ACC112 (cell line): ENCODE measurements at regions not wholly inside any gene's neighbourhood (a gene's known extent, or its start where the extent isn't known, plus 50 kb on each side); places are given as distances from the start of the nearest gene placed in this dataset.

Experiments
- H2AFZ ChIP-seq: fragments of 200-600 bp; sonication (generic); one replicate; pipeline ENCODE4 v1.6.0; 2017; ENCODE audit warnings: antibody characterized with exemption, low read length; ENCODE audit not compliant: unreplicated experiment
- H3K27ac ChIP-seq: fragments of 200-600 bp; sonication (generic); 2 replicates; pipeline ENCODE4 v1.5.1; 2014; ENCODE audit warnings: low read depth, mild to moderate bottlenecking, antibody characterized with exemption, low read length, moderate library complexity
- H3K27me3 ChIP-seq: fragments of 200-600 bp; sonication (generic); 2 replicates; pipeline ENCODE4 v1.6.1; 2014; ENCODE audit warnings: mild to moderate bottlenecking, antibody characterized with exemption, low read length, moderate library complexity, mixed read lengths; ENCODE audit not compliant: insufficient read depth
- H3K36me3 ChIP-seq: fragments of 200-600 bp; sonication (generic); 2 replicates; pipeline ENCODE4 v1.6.1; 2016; ENCODE audit warnings: mild to moderate bottlenecking, antibody characterized with exemption, low read length, moderate library complexity, mixed read lengths; ENCODE audit not compliant: insufficient read depth
- H3K4me1 ChIP-seq: fragments of 200-600 bp; sonication (generic); one replicate; pipeline ENCODE4 v1.6.1; 2016; ENCODE audit warnings: low read length, mixed read lengths; ENCODE audit not compliant: insufficient read depth, unreplicated experiment, control insufficient read depth
- H3K4me3 ChIP-seq: fragments of 200-600 bp; sonication (generic); 2 replicates; pipeline ENCODE4 v1.5.1; 2014; ENCODE audit warnings: mild to moderate bottlenecking, low read depth, low read length
- H3K79me2 ChIP-seq: fragments of 200-600 bp; sonication (generic); one replicate; pipeline ENCODE4 v1.6.0; 2016; ENCODE audit warnings: low read length; ENCODE audit not compliant: control insufficient read depth, unreplicated experiment, insufficient read depth

DNA sequence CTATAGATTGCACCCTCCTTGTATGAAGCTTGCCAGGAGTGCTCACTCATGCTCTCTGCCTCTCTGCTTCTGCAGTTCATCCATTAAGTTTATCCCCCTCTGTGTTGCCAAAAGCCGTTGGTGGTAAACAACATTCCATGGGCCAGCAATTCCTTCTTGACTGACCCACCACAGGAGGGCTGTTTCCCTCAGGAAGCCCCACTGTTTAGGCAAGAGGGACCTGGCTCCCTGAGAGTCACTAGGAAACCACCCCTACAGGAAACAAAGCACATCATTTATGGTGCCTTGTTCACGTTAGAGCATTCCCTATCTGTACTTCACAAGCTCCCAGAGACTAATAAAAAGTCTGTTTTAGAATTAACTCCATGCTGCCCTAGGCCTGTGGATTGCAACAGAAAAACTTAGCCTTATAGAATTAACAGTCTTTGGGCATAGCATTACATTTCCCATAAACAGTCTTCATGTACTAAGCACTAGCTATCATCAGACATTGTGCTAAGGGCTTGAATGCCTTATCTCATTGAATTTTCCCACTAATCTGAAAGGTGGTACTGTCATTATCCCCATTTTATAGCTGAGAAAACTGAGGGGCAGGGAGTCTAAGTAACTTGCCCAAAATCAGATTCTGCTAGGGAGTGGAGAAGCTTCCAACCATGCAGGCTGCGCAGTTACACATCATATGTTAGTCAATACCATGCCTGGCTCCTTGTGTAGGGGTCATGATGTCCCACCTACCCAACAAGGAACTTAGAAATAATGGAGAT lies 149.9 kb downstream of the SHQ1 start:
- H3K27ac ChIP-seq = no peak overlapping the region

GRCh38 chr3:72697717-72698116 lies 150.5 kb downstream of the SHQ1 start:
- Histone ChIP-seq H3K27me3 (peaks cover 26% of the 10 kb centered on the region), H3K4me3 (no peak overlapping the region), H3K79me2 (no peaks in the 10 kb centered on the region), H3K27ac (no peak overlapping the region), H2AFZ (no peak overlapping the region), H3K4me1 (peaks cover 4% of the 10 kb centered on the region), H3K36me3 (no peaks in the 10 kb centered on the region)

More for the DNA sequence above, 149.9 kb downstream of the SHQ1 start:
- no peak overlapping the region for H2AFZ ChIP-seq
- H3K4me3 ChIP-seq = no peak overlapping the region
- peaks cover 26% of the 10 kb centered on the region for H3K27me3 ChIP-seq
- peaks cover 4% of the 10 kb centered on the region for H3K4me1 ChIP-seq
- no peaks in the 10 kb centered on the region for H3K79me2 ChIP-seq
- H3K36me3 ChIP-seq = no peaks in the 10 kb centered on the region

GRCh38 chr3:72696815-72697214 lies 151.4 kb downstream of the SHQ1 start:
- Histone ChIP-seq H3K4me3 (no peak overlapping the region), H3K27ac (no peak overlapping the region), H2AFZ (no peak overlapping the region), H3K79me2 (no peaks in the 10 kb centered on the region), H3K4me1 (peaks cover 4% of the 10 kb centered on the region), H3K36me3 (no peaks in the 10 kb centered on the region), H3K27me3 (peaks cover 26% of the 10 kb centered on the region)

DNA sequence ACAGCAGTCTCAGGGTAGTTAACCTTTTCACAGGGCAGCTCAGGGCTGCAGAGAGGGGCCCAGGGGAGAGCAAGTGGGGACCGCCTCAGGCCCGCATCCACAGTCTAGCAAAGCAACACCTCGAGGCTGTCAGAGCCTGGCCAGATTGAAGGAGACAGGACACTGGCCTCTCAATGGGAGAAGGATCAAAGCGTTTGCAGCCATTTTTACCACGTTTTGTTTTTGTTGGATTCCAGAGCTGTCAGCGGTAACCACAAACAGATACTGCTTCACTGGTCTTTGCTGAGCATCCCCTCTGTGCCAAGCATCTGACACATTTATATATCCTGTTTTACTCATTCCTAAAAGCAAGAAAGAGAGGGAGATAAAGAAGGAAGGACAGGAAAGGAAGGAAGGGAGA lies 153.8 kb downstream of the SHQ1 start:
- H3K4me3 ChIP-seq = no peak overlapping the region
- peaks cover 25% of the 10 kb centered on the region for H3K27me3 ChIP-seq
- no peak overlapping the region for H3K27ac ChIP-seq
- no peak overlapping the region for H2AFZ ChIP-seq
- H3K79me2 ChIP-seq = no peaks in the 10 kb centered on the region
- H3K36me3 ChIP-seq = no peaks in the 10 kb centered on the region
- peaks cover 4% of the 10 kb centered on the region for H3K4me1 ChIP-seq

- peaks cover 12% of the 10 kb centered on the region for H3K27me3 ChIP-seq
- no peak overlapping the region for H2AFZ ChIP-seq
- H3K4me1 ChIP-seq = peaks cover 4% of the 10 kb centered on the region
- H3K27ac ChIP-seq = no peak overlapping the region
- H3K79me2 ChIP-seq = no peaks in the 10 kb centered on the region
- H3K36me3 ChIP-seq = no peaks in the 10 kb centered on the region
- no peak overlapping the region for H3K4me3 ChIP-seq
Measured at GRCh38 chr3:72692990-72693389, 155.3 kb downstream of the SHQ1 start.

DNA sequence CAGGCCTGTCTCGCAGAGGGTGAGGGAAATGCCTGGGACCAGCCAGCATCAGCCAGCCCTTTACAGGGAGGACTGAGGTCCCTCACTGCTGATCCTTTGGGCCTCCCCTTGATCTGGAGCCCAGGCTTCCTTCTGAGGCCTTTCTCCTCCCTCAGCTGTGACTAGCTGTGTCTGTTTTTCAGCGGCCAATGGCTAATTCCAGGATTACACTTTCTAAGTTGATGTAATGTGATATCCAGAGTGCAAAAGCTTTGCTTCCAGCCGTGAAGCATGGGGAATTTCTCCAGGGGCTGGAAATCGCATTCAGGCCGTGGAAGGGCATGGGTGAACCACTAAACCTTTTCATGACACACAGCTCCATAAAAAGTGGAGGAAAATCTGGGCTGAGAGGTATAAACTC lies 157.6 kb downstream of the SHQ1 start:
- no peaks in the 10 kb centered on the region for H3K27me3 ChIP-seq
- H2AFZ ChIP-seq = no peak overlapping the region
- no peaks in the 10 kb centered on the region for H3K79me2 ChIP-seq
- no peak overlapping the region for H3K4me3 ChIP-seq
- H3K4me1 ChIP-seq = peaks cover 4% of the 10 kb centered on the region
- H3K36me3 ChIP-seq = no peaks in the 10 kb centered on the region
- no peak overlapping the region for H3K27ac ChIP-seq

DNA sequence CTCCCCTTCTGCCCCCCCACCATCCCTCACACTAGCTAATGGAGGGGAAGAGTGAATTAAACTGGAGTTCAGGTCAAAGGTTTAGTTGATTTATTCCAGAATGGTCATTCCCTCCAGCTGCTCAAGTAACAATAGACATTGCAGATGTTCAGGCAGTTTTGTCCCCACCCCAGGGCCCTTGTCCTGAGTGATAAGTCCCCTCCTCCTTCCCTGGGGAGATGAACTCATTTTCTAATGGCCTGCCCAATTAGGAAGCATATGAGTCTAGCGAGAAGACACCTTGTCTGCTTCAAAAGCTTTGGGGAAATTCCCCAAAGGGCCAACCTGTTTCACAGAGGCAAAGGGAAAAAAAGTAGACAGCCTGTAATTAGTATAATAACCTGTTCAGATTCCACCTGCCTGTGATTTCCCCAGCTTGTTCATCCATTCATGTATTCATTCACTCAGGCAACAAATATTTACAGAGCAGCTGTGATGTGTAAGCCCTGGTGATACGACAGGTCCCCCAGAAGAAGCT lies 165.3 kb downstream of the SHQ1 start:
- no peak overlapping the region for H3K4me3 ChIP-seq
- no peaks in the 10 kb centered on the region for H3K4me1 ChIP-seq
- no peaks in the 10 kb centered on the region for H3K36me3 ChIP-seq
- H3K79me2 ChIP-seq = no peaks in the 10 kb centered on the region
- no peak overlapping the region for H2AFZ ChIP-seq
- peaks cover 46% of the 10 kb centered on the region for H3K27me3 ChIP-seq
- H3K27ac ChIP-seq = no peak overlapping the region

DNA sequence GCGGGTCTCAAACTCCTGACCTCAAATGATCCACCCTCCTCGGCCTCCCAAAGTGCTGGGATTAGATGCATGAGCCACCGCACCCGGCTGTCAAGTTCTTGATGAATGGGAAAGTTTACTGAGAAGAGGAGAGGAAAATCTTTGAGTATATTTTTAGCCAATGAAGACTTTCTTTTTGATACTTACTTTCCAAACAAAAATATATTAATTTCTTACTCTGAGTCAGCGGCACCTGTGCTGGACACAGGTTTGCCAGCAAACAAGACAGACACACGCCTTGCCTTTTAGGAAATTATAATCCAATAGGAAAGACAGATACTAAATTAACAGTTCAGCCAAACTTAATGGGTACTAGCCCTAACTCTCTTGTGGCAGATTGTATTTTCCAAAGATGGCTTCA lies 166.6 kb downstream of the SHQ1 start:
- no peak overlapping the region for H2AFZ ChIP-seq
- no peak overlapping the region for H3K4me3 ChIP-seq
- H3K27me3 ChIP-seq = peaks cover 50% of the 10 kb centered on the region
- no peak overlapping the region for H3K27ac ChIP-seq
- H3K36me3 ChIP-seq = no peaks in the 10 kb centered on the region
- no peaks in the 10 kb centered on the region for H3K4me1 ChIP-seq
- no peaks in the 10 kb centered on the region for H3K79me2 ChIP-seq

- Histone ChIP-seq H3K4me3 (no peak overlapping the region), H3K27ac (no peak overlapping the region), H3K4me1 (no peaks in the 10 kb centered on the region), H3K36me3 (no peaks in the 10 kb centered on the region), H3K27me3 (peaks cover 53% of the 10 kb centered on the region), H3K79me2 (no peaks in the 10 kb centered on the region), H2AFZ (no peak overlapping the region)
Measured at GRCh38 chr3:72680766-72681165, 167.5 kb downstream of the SHQ1 start.

DNA sequence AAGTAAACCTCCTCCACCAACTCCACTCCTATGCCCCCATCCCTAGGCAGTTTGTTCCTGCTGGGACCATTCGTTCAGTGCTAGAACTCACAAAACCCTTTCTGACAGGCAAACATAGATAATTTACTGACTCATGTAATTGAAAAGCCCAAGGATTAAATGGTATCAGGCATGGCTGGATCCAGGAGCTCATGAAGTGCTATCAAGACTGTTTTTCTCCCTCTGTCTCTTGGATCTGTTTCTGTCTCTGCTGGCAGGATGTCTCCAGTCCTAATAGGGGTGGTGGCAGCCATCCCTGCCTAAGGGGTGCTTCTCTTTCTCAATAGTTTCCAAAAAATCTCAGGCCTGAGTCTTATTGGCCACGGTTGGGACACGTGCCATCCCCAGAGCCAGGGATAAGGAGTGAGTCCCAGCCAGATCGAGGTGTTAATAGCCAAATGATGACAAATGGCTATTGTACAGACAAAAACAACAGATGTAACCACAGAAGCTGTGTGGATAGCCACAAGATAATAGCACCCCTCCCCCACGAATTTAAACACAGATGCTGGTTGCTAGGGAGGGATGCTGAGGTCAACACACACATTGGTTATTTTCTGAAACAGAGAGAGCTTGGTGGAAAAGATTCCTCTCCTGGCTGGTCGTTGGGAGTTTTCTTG lies 168.6 kb downstream of the SHQ1 start:
- no peaks in the 10 kb centered on the region for H3K79me2 ChIP-seq
- no peak overlapping the region for H2AFZ ChIP-seq
- H3K27me3 ChIP-seq = peaks cover 53% of the 10 kb centered on the region
- H3K4me3 ChIP-seq = no peak overlapping the region
- no peak overlapping the region for H3K27ac ChIP-seq
- H3K36me3 ChIP-seq = no peaks in the 10 kb centered on the region
- H3K4me1 ChIP-seq = no peaks in the 10 kb centered on the region

- H2AFZ ChIP-seq = no peak overlapping the region
- no peak overlapping the region for H3K27ac ChIP-seq
- no peaks in the 10 kb centered on the region for H3K36me3 ChIP-seq
- no peaks in the 10 kb centered on the region for H3K4me1 ChIP-seq
- peaks cover 53% of the 10 kb centered on the region for H3K27me3 ChIP-seq
- no peaks in the 10 kb centered on the region for H3K79me2 ChIP-seq
- no peak overlapping the region for H3K4me3 ChIP-seq
Measured at GRCh38 chr3:72678867-72679266, 169.4 kb downstream of the SHQ1 start.
